GM21423 (cell line): ENCODE measurements at regions not wholly inside any gene's neighbourhood (a gene's known extent, or its start where the extent isn't known, plus 50 kb on each side); places are given as distances from the start of the nearest gene placed in this dataset.
"Not testable (repeated sequence)": the region's sequence is repeated elsewhere in the genome, so short reads cannot be mapped to it uniquely, and the experiment has no call there.

Experiments
- ATAC-seq: cut with Tn5 transposase; IDR thresholded peaks from one replicate; pipeline ENCODE4 v1.9.1; 2021; ENCODE audit warnings: mild to moderate bottlenecking, moderate library complexity; ENCODE audit not compliant: unreplicated experiment

- ATAC-seq: no peak
Measured at GRCh38 chr7:23931633-23932032, 221.6 kb downstream of the STK31 start.

GRCh38 chr7:23938215-23938614, 228.2 kb downstream of the STK31 start:
- ATAC-seq: no peak

GRCh38 chr7:23938937-23939552, 229.0 kb downstream of the STK31 start:
- ATAC-seq: no peak

GRCh38 chr7:23939747-23940146, 229.7 kb downstream of the STK31 start:
- ATAC-seq: not testable (repeated sequence)

GRCh38 chr7:23941551-23941950, 231.5 kb downstream of the STK31 start:
- ATAC-seq: no peak

- no peak for ATAC-seq
Measured at GRCh38 chr7:23942032-23942431, 232.0 kb downstream of the STK31 start.

GRCh38 chr7:23944131-23944530, 234.1 kb downstream of the STK31 start:
- no peak for ATAC-seq

- no peak for ATAC-seq
Measured at GRCh38 chr7:23945472-23945871, 235.5 kb downstream of the STK31 start.

GRCh38 chr7:23955145-23955544, 245.1 kb downstream of the STK31 start:
- ATAC-seq: no peak

GRCh38 chr7:23955600-23956149, 245.7 kb downstream of the STK31 start:
- no peak for ATAC-seq

- no peak for ATAC-seq
Measured at GRCh38 chr7:23956772-23957576, 247.0 kb downstream of the STK31 start.

- ATAC-seq: no peak
Measured at GRCh38 chr7:23959821-23960220, 249.8 kb downstream of the STK31 start.

- ATAC-seq: no peak
Measured at GRCh38 chr7:23960361-23960760, 250.3 kb downstream of the STK31 start.

GRCh38 chr7:23963461-23964165, 253.6 kb downstream of the STK31 start:
- no peak for ATAC-seq

GRCh38 chr7:23964715-23965114, 254.7 kb downstream of the STK31 start:
- no peak for ATAC-seq

- no peak for ATAC-seq
Measured at GRCh38 chr7:23965296-23965695, 255.3 kb downstream of the STK31 start.

- no peak for ATAC-seq
Measured at GRCh38 chr7:23966941-23967340, 256.9 kb downstream of the STK31 start.

- ATAC-seq: no peak
Measured at GRCh38 chr7:23967949-23968599, 258.1 kb downstream of the STK31 start.

- ATAC-seq: no peak
Measured at GRCh38 chr7:23968791-23969190, 258.8 kb downstream of the STK31 start.

GRCh38 chr7:23969443-23969842, 259.4 kb downstream of the STK31 start:
- no peak for ATAC-seq

GRCh38 chr7:23970193-23970592, 260.2 kb downstream of the STK31 start:
- no peak for ATAC-seq
